ENCODE measurements at regions not wholly inside any gene's neighbourhood (a gene's known extent, or its start where the extent isn't known, plus 50 kb on each side); places are given as distances from the start of the nearest gene placed in this dataset.

DNA sequence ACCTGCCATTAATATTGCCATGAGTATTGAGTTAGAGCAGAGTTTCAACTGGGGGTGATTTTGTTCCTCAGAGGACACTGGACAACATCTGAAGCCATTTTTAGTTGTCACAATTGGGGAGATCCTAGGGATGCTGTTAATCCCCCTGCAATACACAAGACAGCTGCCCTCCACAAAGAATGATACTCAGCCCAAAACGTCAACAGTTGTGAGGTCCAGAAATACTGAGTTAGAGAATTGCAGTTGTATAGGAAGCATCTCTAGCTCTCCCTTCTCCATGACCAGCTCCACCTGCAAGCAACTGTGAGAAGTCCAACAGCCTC lies 614.0 kb upstream of the CDH5 start (continued):
- TF ChIP-seq, protein P1, sequence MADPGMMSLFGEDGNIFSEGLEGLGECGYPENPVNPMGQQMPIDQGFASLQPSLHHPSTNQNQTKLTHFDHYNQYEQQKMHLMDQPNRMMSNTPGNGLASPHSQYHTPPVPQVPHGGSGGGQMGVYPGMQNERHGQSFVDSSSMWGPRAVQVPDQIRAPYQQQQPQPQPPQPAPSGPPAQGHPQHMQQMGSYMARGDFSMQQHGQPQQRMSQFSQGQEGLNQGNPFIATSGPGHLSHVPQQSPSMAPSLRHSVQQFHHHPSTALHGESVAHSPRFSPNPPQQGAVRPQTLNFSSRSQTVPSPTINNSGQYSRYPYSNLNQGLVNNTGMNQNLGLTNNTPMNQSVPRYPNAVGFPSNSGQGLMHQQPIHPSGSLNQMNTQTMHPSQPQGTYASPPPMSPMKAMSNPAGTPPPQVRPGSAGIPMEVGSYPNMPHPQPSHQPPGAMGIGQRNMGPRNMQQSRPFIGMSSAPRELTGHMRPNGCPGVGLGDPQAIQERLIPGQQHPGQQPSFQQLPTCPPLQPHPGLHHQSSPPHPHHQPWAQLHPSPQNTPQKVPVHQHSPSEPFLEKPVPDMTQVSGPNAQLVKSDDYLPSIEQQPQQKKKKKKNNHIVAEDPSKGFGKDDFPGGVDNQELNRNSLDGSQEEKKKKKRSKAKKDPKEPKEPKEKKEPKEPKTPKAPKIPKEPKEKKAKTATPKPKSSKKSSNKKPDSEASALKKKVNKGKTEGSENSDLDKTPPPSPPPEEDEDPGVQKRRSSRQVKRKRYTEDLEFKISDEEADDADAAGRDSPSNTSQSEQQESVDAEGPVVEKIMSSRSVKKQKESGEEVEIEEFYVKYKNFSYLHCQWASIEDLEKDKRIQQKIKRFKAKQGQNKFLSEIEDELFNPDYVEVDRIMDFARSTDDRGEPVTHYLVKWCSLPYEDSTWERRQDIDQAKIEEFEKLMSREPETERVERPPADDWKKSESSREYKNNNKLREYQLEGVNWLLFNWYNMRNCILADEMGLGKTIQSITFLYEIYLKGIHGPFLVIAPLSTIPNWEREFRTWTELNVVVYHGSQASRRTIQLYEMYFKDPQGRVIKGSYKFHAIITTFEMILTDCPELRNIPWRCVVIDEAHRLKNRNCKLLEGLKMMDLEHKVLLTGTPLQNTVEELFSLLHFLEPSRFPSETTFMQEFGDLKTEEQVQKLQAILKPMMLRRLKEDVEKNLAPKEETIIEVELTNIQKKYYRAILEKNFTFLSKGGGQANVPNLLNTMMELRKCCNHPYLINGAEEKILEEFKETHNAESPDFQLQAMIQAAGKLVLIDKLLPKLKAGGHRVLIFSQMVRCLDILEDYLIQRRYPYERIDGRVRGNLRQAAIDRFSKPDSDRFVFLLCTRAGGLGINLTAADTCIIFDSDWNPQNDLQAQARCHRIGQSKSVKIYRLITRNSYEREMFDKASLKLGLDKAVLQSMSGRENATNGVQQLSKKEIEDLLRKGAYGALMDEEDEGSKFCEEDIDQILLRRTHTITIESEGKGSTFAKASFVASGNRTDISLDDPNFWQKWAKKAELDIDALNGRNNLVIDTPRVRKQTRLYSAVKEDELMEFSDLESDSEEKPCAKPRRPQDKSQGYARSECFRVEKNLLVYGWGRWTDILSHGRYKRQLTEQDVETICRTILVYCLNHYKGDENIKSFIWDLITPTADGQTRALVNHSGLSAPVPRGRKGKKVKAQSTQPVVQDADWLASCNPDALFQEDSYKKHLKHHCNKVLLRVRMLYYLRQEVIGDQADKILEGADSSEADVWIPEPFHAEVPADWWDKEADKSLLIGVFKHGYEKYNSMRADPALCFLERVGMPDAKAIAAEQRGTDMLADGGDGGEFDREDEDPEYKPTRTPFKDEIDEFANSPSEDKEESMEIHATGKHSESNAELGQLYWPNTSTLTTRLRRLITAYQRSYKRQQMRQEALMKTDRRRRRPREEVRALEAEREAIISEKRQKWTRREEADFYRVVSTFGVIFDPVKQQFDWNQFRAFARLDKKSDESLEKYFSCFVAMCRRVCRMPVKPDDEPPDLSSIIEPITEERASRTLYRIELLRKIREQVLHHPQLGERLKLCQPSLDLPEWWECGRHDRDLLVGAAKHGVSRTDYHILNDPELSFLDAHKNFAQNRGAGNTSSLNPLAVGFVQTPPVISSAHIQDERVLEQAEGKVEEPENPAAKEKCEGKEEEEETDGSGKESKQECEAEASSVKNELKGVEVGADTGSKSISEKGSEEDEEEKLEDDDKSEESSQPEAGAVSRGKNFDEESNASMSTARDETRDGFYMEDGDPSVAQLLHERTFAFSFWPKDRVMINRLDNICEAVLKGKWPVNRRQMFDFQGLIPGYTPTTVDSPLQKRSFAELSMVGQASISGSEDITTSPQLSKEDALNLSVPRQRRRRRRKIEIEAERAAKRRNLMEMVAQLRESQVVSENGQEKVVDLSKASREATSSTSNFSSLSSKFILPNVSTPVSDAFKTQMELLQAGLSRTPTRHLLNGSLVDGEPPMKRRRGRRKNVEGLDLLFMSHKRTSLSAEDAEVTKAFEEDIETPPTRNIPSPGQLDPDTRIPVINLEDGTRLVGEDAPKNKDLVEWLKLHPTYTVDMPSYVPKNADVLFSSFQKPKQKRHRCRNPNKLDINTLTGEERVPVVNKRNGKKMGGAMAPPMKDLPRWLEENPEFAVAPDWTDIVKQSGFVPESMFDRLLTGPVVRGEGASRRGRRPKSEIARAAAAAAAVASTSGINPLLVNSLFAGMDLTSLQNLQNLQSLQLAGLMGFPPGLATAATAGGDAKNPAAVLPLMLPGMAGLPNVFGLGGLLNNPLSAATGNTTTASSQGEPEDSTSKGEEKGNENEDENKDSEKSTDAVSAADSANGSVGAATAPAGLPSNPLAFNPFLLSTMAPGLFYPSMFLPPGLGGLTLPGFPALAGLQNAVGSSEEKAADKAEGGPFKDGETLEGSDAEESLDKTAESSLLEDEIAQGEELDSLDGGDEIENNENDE (IDR thresholded peaks at IDR 0.05; ENCODE audit: insufficient replicate concordance, low read length): no peak
- no peak for TF ChIP-seq RNF2 (IDR thresholded peaks at IDR 0.05; ENCODE audit: borderline replicate concordance, low read depth, low read length, missing control alignments, poor library complexity, severe bottlenecking)

Measured in H1 (cell line).